Panc1 (cell line): ENCODE measurements at regions not wholly inside any gene's neighbourhood (a gene's known extent, or its start where the extent isn't known, plus 50 kb on each side); places are given as distances from the start of the nearest gene placed in this dataset.
"Not testable (repeated sequence)": the region's sequence is repeated elsewhere in the genome, so short reads cannot be mapped to it uniquely, and the experiment has no call there.

ENCODE experiments used
- ATAC-seq: fragments of 200-7000 bp; cut with Tn5 transposase; 2 replicates; pipeline ENCODE4 v1.9.1; 2020; ENCODE audit warnings: mild to moderate bottlenecking, moderate library complexity
- BruUV-seq: library from RNA; stranded (reverse); fragments of 400-500 nt; replicated peaks from 2 replicates; lab custom pipeline; 2021; lab: Mats Ljungman, UMichigan
- CTCF ChIA-PET: fragments of 300-600 bp; sonication (Branson Sonifier 250); formaldehyde crosslinking; loops from one replicate; lab custom pipeline; 2022; ENCODE audit warnings: antibody characterized with exemption; lab: Charles Lee
- POLR2A ChIA-PET: fragments of 300-600 bp; sonication (Branson Sonifier 250); formaldehyde crosslinking; loops from one replicate; lab custom pipeline; 2022; ENCODE audit warnings: antibody characterized with exemption; lab: Charles Lee
- DNase-seq: peaks from one replicate; pipeline ENCODE4 v3.0.0-alpha.2; 2010; ENCODE audit warnings: low read depth, low spot score
- H3K27ac ChIP-seq: 2 replicates; pipeline ENCODE4 v1.5.1; 2011; ENCODE audit warnings: mild to moderate bottlenecking, low read length, inconsistent platforms
- H3K27me3 ChIP-seq: fragments of 200-500 bp; sonication (Bioruptor generic); 2 replicates; pipeline ENCODE4 v1.6.0; 2014; ENCODE audit warnings: low read length, inconsistent platforms; ENCODE audit not compliant: control insufficient read depth, insufficient read depth
- H3K36me3 ChIP-seq: fragments of 200-500 bp; sonication (Bioruptor generic); 2 replicates; pipeline ENCODE4 v1.5.1; 2014; ENCODE audit warnings: inconsistent platforms, mild to moderate bottlenecking, low read length, moderate library complexity; ENCODE audit not compliant: control insufficient read depth, insufficient read depth
- H3K4me1 ChIP-seq: 2 replicates; pipeline ENCODE4 v1.5.1; 2011; ENCODE audit warnings: inconsistent platforms, mild to moderate bottlenecking, low read length, moderate library complexity; ENCODE audit not compliant: control insufficient read depth, insufficient read depth
- H3K4me3 ChIP-seq, 2 experiments: 2 replicates each; pipeline ENCODE4 v1.5.1; 2011 to 2012; ENCODE audit warnings: low read depth in 2 of 2, low read length in 2 of 2, mild to moderate bottlenecking in 2 of 2, inconsistent platforms in 1 of 2, moderate library complexity in 1 of 2
- H3K9me3 ChIP-seq: fragments of 200-500 bp; sonication (Bioruptor generic); 2 replicates; pipeline ENCODE4 v1.5.1; 2014; ENCODE audit warnings: low read depth, mild to moderate bottlenecking, inconsistent platforms, low read length, moderate library complexity; ENCODE audit not compliant: control insufficient read depth, insufficient read depth
- POLR2AphosphoS5 ChIP-seq: IDR thresholded peaks from 2 replicates; pipeline ENCODE4 v1.6.1; 2012; ENCODE audit warnings: mild to moderate bottlenecking, low read depth, low read length, moderate library complexity
- REST ChIP-seq, 2 experiments: IDR thresholded peaks; 2 replicates each; pipeline ENCODE4 v1.6.1; 2011 to 2012; ENCODE audit warnings: low read depth in 2 of 2, control low read depth in 1 of 2, low read length in 1 of 2, mild to moderate bottlenecking in 1 of 2, moderate library complexity in 1 of 2; ENCODE audit not compliant: insufficient read depth in 1 of 2
- SIN3A ChIP-seq: IDR thresholded peaks from 2 replicates; pipeline ENCODE4 v1.6.1; 2012; ENCODE audit warnings: low read depth, mild to moderate bottlenecking, low read length, moderate library complexity, borderline replicate concordance; ENCODE audit not compliant: insufficient read depth
- TCF7L2 ChIP-seq: IDR thresholded peaks from 2 replicates; pipeline ENCODE4 v1.6.1; 2011; ENCODE audit warnings: mild to moderate bottlenecking, low read depth, low read length, inconsistent platforms
- in situ Hi-C: cut with HindIII; loops from 2 replicates; pipeline ENCODE4 v1.10.0; 2016; ENCODE audit warnings: low sequenced_read_pairs, low pct_unique_long_range_greater_than_20kb
- intact Hi-C: fragments of 100-400 bp; cut with micrococcal nuclease; formaldehyde crosslinking; loops from one replicate; pipeline ENCODE4 v1.10.0; 2022; ENCODE audit not compliant: unreplicated experiment
- TF ChIP-seq, protein P1 (sequence below): fragments of 450-650 bp; IDR thresholded peaks from 2 replicates; pipeline ENCODE4 v1.5.1; 2017; ENCODE audit warnings: mild to moderate bottlenecking

DNA sequence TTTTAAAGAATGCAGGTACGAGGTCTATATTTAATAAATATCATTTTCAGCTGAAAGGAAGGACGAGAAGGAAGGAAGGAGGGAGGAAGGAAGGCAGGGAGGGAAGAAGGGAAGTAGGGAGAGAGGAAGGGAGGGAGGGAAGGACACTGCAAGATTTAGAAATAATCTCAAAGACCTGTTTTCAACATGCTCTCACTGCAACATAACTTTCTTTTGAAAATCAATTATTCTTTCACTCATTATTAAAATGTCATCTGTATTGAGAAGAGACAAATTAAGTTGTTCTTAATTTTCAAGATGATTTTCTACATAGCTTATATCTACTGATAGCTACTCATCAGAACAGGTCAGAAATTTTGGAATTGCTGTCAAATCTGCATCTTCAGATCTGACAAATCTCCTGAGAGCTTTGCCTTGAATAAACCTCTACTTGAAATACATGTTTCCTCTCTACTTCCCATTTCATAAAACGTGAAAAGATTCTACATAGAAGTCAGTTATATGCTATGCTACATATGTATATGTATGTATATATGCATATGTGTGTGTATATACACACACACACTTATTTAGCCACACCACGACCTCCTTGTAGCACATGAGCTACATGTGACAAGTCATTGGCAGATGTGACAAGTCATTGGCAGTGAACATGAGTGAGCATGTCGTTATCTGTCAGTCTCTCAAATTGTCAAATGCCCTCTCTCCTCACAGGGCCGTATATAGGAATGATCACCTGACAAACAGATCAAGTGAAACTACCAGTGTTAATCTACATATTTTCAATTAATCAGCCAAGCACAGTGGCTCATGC, 241.6 kb downstream of the LY86 start:
- TF ChIP-seq SIN3A = no peak
- TF ChIP-seq, protein P1, sequence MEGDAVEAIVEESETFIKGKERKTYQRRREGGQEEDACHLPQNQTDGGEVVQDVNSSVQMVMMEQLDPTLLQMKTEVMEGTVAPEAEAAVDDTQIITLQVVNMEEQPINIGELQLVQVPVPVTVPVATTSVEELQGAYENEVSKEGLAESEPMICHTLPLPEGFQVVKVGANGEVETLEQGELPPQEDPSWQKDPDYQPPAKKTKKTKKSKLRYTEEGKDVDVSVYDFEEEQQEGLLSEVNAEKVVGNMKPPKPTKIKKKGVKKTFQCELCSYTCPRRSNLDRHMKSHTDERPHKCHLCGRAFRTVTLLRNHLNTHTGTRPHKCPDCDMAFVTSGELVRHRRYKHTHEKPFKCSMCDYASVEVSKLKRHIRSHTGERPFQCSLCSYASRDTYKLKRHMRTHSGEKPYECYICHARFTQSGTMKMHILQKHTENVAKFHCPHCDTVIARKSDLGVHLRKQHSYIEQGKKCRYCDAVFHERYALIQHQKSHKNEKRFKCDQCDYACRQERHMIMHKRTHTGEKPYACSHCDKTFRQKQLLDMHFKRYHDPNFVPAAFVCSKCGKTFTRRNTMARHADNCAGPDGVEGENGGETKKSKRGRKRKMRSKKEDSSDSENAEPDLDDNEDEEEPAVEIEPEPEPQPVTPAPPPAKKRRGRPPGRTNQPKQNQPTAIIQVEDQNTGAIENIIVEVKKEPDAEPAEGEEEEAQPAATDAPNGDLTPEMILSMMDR = no peak
- TF ChIP-seq REST (IDR thresholded peaks at IDR 0.05; ENCODE audit: insufficient read depth in 1 of 2, low read depth in 2 of 2, low read length in 1 of 2) = no peak
- no peak for TF ChIP-seq TCF7L2
- TF ChIP-seq POLR2AphosphoS5 = no peak
- H3K9me3 ChIP-seq = no peaks in the 10 kb centered on the region

GRCh38 chr6:6830686-6831063, 242.2 kb downstream of the LY86 start:
- H3K9me3 ChIP-seq, ATAC-seq, DNase-seq, in situ Hi-C loops, POLR2A ChIA-PET, H3K4me3 ChIP-seq, BruUV-seq, H3K27ac ChIP-seq, intact Hi-C loops, H3K36me3 ChIP-seq, H3K27me3 ChIP-seq, H3K4me1 ChIP-seq: not testable (repeated sequence)
- CTCF ChIA-PET = interaction anchor here (0.6 kb wide), 1 partner anchor 265 kb away, joined by 3 read pairs; no protein-coding TSS in a partner anchor

More for the DNA sequence above, 241.6 kb downstream of the LY86 start:
- BruUV-seq = no TSS peak
- Histone ChIP-seq H3K27me3 (peaks cover 3% of the 10 kb centered on the region), H3K27ac (no peak overlapping the region), H3K36me3 (no peaks in the 10 kb centered on the region), H3K4me3 (no peak overlapping the region), H3K4me1 (no peaks in the 10 kb centered on the region)
- ATAC-seq = no peak
- ChIA-PET CTCF (no interaction called here), POLR2A (no interaction called here)
- in situ Hi-C loops = no loop called here
- intact Hi-C loops = no loop called here
- DNase-seq = no peak

DNA sequence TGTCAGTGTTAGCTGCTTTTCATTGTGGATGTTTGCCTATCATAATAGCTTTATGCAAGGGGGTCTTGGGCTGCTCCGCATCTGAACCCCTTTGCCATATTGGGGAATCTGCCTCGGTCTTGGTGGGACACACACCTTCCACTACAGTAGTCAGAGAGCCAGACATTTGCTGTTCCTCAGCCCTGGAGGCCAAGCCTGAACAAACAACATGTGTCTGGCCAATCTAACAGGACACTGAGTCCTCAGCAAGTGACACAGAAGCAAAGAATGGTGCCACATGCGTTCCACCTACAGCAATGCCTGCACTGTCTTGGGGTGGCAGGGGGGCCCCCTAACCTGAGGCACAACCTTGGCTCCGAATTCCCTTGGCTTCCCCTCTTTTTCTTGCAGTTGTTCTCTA, 243.9 kb downstream of the LY86 start:
- Histone ChIP-seq H3K36me3 (no peaks in the 10 kb centered on the region), H3K27me3 (peaks cover 5% of the 10 kb centered on the region), H3K4me3 (no peak overlapping the region), H3K4me1 (no peaks in the 10 kb centered on the region), H3K9me3 (no peaks in the 10 kb centered on the region), H3K27ac (no peak overlapping the region)
- TF ChIP-seq POLR2AphosphoS5 (no peak), REST (IDR thresholded peaks at IDR 0.05; ENCODE audit: insufficient read depth in 1 of 2, low read depth in 2 of 2, low read length in 1 of 2) (no peak), SIN3A (no peak), TCF7L2 (no peak)
- TF ChIP-seq, protein P1 = no peak
- no peak for DNase-seq
- intact Hi-C loops (no loop called here), in situ Hi-C loops (no loop called here)
- POLR2A ChIA-PET = no interaction called here
- BruUV-seq = no TSS peak
- CTCF ChIA-PET = no interaction called here
- ATAC-seq = no peak
